Activated CD4-positive, alpha-beta T cell treated with anti-CD3 and anti-CD28 coated beads for 1 hour (primary cell): ENCODE measurements at regions not wholly inside any gene's neighbourhood (a gene's known extent, or its start where the extent isn't known, plus 50 kb on each side); places are given as distances from the start of the nearest gene placed in this dataset.

Source experiments
- DNase-seq: peaks from one replicate; pipeline ENCODE4 v3.0.0-alpha.2; 2020

- no peak for DNase-seq
Observed at GRCh38 chr15:99440551-99441443, 125.0 kb upstream of the MEF2A start.

GRCh38 chr15:99441444-99441800 is 124.4 kb upstream of the MEF2A start:
- no peak for DNase-seq

- no peak for DNase-seq
Observed at GRCh38 chr15:99441871-99442251, 123.9 kb upstream of the MEF2A start.

GRCh38 chr15:99442252-99442897 is 123.4 kb upstream of the MEF2A start:
- DNase-seq, result peak; percentile 7

GRCh38 chr15:99443056-99443756 is 122.6 kb upstream of the MEF2A start:
- DNase-seq, result no peak

- peak; percentile 2 for DNase-seq
Observed at GRCh38 chr15:99443768-99444446, 121.9 kb upstream of the MEF2A start.

- peak; percentile 3 for DNase-seq
Observed at GRCh38 chr15:99445272-99445850, 120.4 kb upstream of the MEF2A start.

GRCh38 chr15:99446565-99447496 is 119.0 kb upstream of the MEF2A start:
- peak; percentile 1 for DNase-seq

GRCh38 chr15:99447497-99448371 is 118.0 kb upstream of the MEF2A start:
- DNase-seq, result peak; percentile 6

- no peak for DNase-seq
Observed at GRCh38 chr15:99449514-99449913, 116.3 kb upstream of the MEF2A start.

GRCh38 chr15:99450896-99451358 is 114.9 kb upstream of the MEF2A start:
- peak; percentile 44 for DNase-seq

GRCh38 chr15:99451484-99451883 is 114.3 kb upstream of the MEF2A start:
- DNase-seq, result no peak

GRCh38 chr15:99452010-99452409 is 113.8 kb upstream of the MEF2A start:
- DNase-seq, result peak; percentile 5

GRCh38 chr15:99452728-99453636 is 112.8 kb upstream of the MEF2A start:
- DNase-seq, result peak; percentile 8

- DNase-seq, result peak; percentile 3
Observed at GRCh38 chr15:99453637-99454030, 112.2 kb upstream of the MEF2A start.

GRCh38 chr15:99454107-99454809 is 111.5 kb upstream of the MEF2A start:
- DNase-seq, result peak; percentile 1

GRCh38 chr15:99454941-99455788 is 110.6 kb upstream of the MEF2A start:
- peak; percentile 2 for DNase-seq

- no peak for DNase-seq
Observed at GRCh38 chr15:99455789-99456160, 110.0 kb upstream of the MEF2A start.
